Muscle layer of colon (tissue), 2 donors: ENCODE measurements at regions not wholly inside any gene's neighbourhood (a gene's known extent, or its start where the extent isn't known, plus 50 kb on each side); places are given as distances from the start of the nearest gene placed in this dataset.

Experiments
- H3K27ac ChIP-seq: one replicate; pipeline ENCODE4 v1.7.0; 2013; ENCODE audit warnings: low read depth, mild to moderate bottlenecking, low read length, moderate library complexity
- H3K27me3 ChIP-seq, 2 donors: one replicate each; pipeline ENCODE4 v1.7.0; 2013; ENCODE audit warnings: low read length in 2 of 2, mild to moderate bottlenecking in 2 of 2; ENCODE audit not compliant: insufficient read depth in 2 of 2, control insufficient read depth in 1 of 2
- H3K36me3 ChIP-seq: one replicate; pipeline ENCODE4 v1.7.0; 2013; ENCODE audit warnings: mild to moderate bottlenecking, low read length; ENCODE audit not compliant: insufficient read depth
- H3K4me1 ChIP-seq: one replicate; pipeline ENCODE4 v1.7.0; 2013; ENCODE audit warnings: mild to moderate bottlenecking, low read length; ENCODE audit not compliant: insufficient read depth
- H3K4me3 ChIP-seq, 2 donors: one replicate each; pipeline ENCODE4 v1.7.0; 2013; ENCODE audit warnings: low read length in 2 of 2, low read depth in 1 of 2, mild to moderate bottlenecking in 1 of 2, moderate library complexity in 1 of 2
- H3K9ac ChIP-seq: one replicate; pipeline ENCODE4 v1.7.0; 2013; ENCODE audit warnings: low read length
- H3K9me3 ChIP-seq: one replicate; pipeline ENCODE4 v1.7.0; 2013; ENCODE audit warnings: mild to moderate bottlenecking, low read length
- donor health status: abdominal sarcoma.
- donor health status: Adenocarcinoma of cecum.

DNA sequence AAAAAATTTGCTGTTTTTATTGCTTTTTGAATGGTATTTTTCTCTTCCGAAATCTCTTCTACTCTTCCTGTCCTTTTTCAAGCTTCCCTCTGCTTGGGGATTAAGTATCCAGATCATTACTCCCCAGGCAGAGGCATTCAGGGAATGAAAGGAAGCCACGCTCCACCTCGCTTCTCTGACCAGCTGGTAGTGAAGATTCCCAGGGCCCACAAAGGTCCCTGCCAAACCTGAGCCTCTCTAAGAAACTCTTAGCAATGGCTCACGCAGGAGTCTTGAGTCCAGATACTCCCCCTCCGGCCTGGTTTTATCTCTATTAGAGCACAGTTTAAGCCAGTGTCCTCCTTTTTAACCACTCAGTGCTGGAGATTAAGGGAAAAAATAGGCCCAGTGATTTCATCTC lies 51.4 kb upstream of the SOD3 start:
- Histone ChIP-seq H3K4me1 (peaks cover 4% of the 10 kb centered on the region), H3K36me3 (no peaks in the 10 kb centered on the region), H3K9ac (no peak overlapping the region), H3K27ac (no peak overlapping the region), H3K27me3 (no peaks in the 10 kb centered on the region), H3K4me3 (no peak overlapping the region), H3K9me3 (no peaks in the 10 kb centered on the region)

DNA sequence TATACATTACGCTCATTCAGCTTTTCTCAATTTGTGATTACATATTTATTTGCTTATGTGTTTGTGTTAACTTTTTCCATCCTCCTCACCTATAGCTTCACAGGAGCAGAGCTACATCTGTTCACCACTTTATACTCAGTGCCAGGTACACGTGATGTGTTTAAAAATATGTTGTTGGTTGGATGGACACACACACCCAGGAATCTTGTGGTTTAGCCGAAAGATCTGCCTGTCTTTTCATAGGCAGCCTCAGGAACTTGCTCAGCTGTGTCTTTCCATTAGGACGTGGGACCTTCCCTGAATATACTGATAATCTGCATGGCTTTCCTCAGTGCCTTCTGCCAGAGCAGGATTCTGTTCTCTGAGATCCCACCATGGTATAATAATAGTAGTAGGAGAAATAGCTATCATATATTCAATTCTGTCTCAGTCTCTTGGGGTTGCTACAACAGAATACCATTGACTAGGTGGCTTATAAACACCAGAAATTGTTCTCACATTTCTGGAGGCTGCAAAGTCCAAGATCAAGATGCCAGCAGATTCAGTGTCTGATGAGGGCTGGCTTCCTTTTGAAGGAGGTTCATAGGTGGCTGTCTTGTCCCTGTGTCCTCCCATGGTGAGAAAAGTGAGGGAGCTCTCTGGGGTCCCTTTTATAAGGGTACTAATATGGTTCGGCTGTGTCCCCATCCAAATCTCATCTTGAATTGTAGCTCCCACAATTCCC lies 50.0 kb upstream of the SOD3 start:
- no peaks in the 10 kb centered on the region for H3K36me3 ChIP-seq
- H3K9me3 ChIP-seq, result no peaks in the 10 kb centered on the region
- H3K27ac ChIP-seq, result no peak overlapping the region
- H3K4me1 ChIP-seq, result peaks cover 4% of the 10 kb centered on the region
- no peak overlapping the region for H3K4me3 ChIP-seq
- H3K27me3 ChIP-seq, result no peaks in the 10 kb centered on the region
- no peak overlapping the region for H3K9ac ChIP-seq
